PC-3 (cell line): ENCODE measurements at regions not wholly inside any gene's neighbourhood (a gene's known extent, or its start where the extent isn't known, plus 50 kb on each side); places are given as distances from the start of the nearest gene placed in this dataset.

Experiments
- ATAC-seq: fragments of 200-7000 bp; cut with Tn5 transposase; 2 replicates; pipeline ENCODE4 v1.9.1; 2020; ENCODE audit warnings: mild to moderate bottlenecking, moderate library complexity
- BruUV-seq: library from RNA; stranded (reverse); fragments of 400-500 nt; replicated peaks from 2 replicates; lab custom pipeline; 2021; lab: Mats Ljungman, UMichigan
- CTCF ChIA-PET: fragments of 300-600 bp; sonication (Branson Sonifier 250); formaldehyde crosslinking; loops from one replicate; lab custom pipeline; 2022; ENCODE audit warnings: antibody characterized with exemption; lab: Charles Lee
- POLR2A ChIA-PET: fragments of 300-600 bp; sonication (Branson Sonifier 250); formaldehyde crosslinking; loops from one replicate; lab custom pipeline; 2022; ENCODE audit warnings: antibody characterized with exemption; ENCODE audit not compliant: unreplicated experiment; lab: Charles Lee
- DNase-seq: peaks from one replicate; pipeline ENCODE4 v3.0.0-alpha.2; 2015
- H2AFZ ChIP-seq: fragments of 300-600 bp; sonication (generic); 2 replicates; pipeline ENCODE4 v1.6.0; 2016; ENCODE audit warnings: antibody characterized with exemption, low read length
- H3F3A ChIP-seq: fragments of 300-600 bp; sonication (generic); one replicate; pipeline ENCODE4 v1.6.0; 2017; ENCODE audit warnings: antibody characterized with exemption, low read length, control low read depth, mild to moderate bottlenecking; ENCODE audit not compliant: unreplicated experiment
- H3K27ac ChIP-seq: fragments of 300-600 bp; sonication (generic); 2 replicates; pipeline ENCODE4 v1.5.1; 2016; ENCODE audit warnings: mild to moderate bottlenecking, low read length
- H3K27me3 ChIP-seq: fragments of 300-600 bp; sonication (generic); 2 replicates; pipeline ENCODE4 v1.6.1; 2016; ENCODE audit warnings: low read length, mixed read lengths
- H3K36me3 ChIP-seq: fragments of 300-600 bp; sonication (generic); 2 replicates; pipeline ENCODE4 v1.6.1; 2016; ENCODE audit warnings: low read depth, mixed run types, low read length, mixed read lengths
- H3K4me1 ChIP-seq: fragments of 300-600 bp; sonication (generic); 2 replicates; pipeline ENCODE4 v1.5.1; 2016; ENCODE audit warnings: low read length; ENCODE audit not compliant: insufficient read depth
- H3K4me2 ChIP-seq: fragments of 300-600 bp; sonication (generic); 2 replicates; pipeline ENCODE4 v1.6.0; 2016; ENCODE audit warnings: low read length
- H3K4me3 ChIP-seq: fragments of 300-600 bp; sonication (generic); 2 replicates; pipeline ENCODE4 v1.5.1; 2016; ENCODE audit warnings: mild to moderate bottlenecking, low read length, mixed read lengths
- H3K79me2 ChIP-seq: fragments of 300-600 bp; sonication (generic); 2 replicates; pipeline ENCODE4 v1.6.1; 2017; ENCODE audit warnings: low read length, mixed read lengths
- H3K9ac ChIP-seq: fragments of 300-600 bp; sonication (generic); 2 replicates; pipeline ENCODE4 v1.6.0; 2016; ENCODE audit warnings: mild to moderate bottlenecking, low read length
- H3K9me2 ChIP-seq: fragments of 300-600 bp; sonication (generic); replicated peaks from 2 replicates; pipeline ENCODE4 v1.6.1; 2016; ENCODE audit warnings: mixed run types, low read length, mixed read lengths
- H3K9me3 ChIP-seq: fragments of 300-600 bp; sonication (generic); 2 replicates; pipeline ENCODE4 v1.6.1; 2016; ENCODE audit warnings: low read length, mixed read lengths
- H4K20me1 ChIP-seq: fragments of 300-600 bp; sonication (generic); 2 replicates; pipeline ENCODE4 v1.6.1; 2016; ENCODE audit warnings: low read length, mixed read lengths
- CTCF ChIP-seq: fragments of 300-600 bp; sonication (generic); conservative IDR thresholded peaks from 2 replicates; pipeline ENCODE4 v1.5.1; 2017; ENCODE audit warnings: antibody characterized with exemption, low read depth, mild to moderate bottlenecking, low read length
- EZH2 ChIP-seq: fragments of 300-600 bp; sonication (generic); IDR thresholded peaks from one replicate; pipeline ENCODE4 v1.6.1; 2017; ENCODE audit warnings: antibody characterized with exemption, mild to moderate bottlenecking, low read length; ENCODE audit not compliant: unreplicated experiment
- EZH2phosphoT487 ChIP-seq: fragments of 300-600 bp; sonication (generic); IDR thresholded peaks from 2 replicates; pipeline ENCODE4 v1.6.1; 2018; ENCODE audit warnings: mild to moderate bottlenecking, antibody characterized with exemption, low read length, borderline replicate concordance
- intact Hi-C: fragments of 100-400 bp; cut with micrococcal nuclease; formaldehyde crosslinking; loops from 2 replicates; pipeline ENCODE4 v1.9.0; 2023

GRCh38 chr6:14429396-14429795 lies 311.8 kb downstream of the CD83 start:
- no TSS peak for BruUV-seq

GRCh38 chr6:14430218-14430617 lies 312.6 kb downstream of the CD83 start:
- Histone ChIP-seq H3K4me1 (0 out of 2 replicates have a peak, but pooled peaks cover 8% of the 10 kb centered on the region), H3K9ac (no peak overlapping the region), H3K4me2 (no peak overlapping the region), H3K27me3 (no peaks in the 10 kb centered on the region), H4K20me1 (no peaks in the 10 kb centered on the region), H3F3A (no peaks in the 10 kb centered on the region), H2AFZ (no peak overlapping the region), H3K79me2 (no peaks in the 10 kb centered on the region), H3K4me3 (no peak overlapping the region), H3K9me2 (no peaks in the 10 kb centered on the region), H3K27ac (no peak overlapping the region), H3K9me3 (no peaks in the 10 kb centered on the region), H3K36me3 (no peaks in the 10 kb centered on the region)
- DNase-seq: no peak
- no TSS peak for BruUV-seq
- ATAC-seq: no peak
- TF ChIP-seq EZH2: no peak
- no peak for TF ChIP-seq CTCF
- TF ChIP-seq EZH2phosphoT487: no peak
- intact Hi-C loops: no loop called here
- ChIA-PET POLR2A (no interaction called here), CTCF (no interaction called here)

More at GRCh38 chr6:14429396-14429795, 311.8 kb downstream of the CD83 start:
- no peaks in the 10 kb centered on the region for H4K20me1 ChIP-seq
- H3K4me3 ChIP-seq: no peak overlapping the region
- H3K9me3 ChIP-seq: no peaks in the 10 kb centered on the region
- no peaks in the 10 kb centered on the region for H3K27me3 ChIP-seq
- CTCF ChIA-PET: no interaction called here
- no peaks in the 10 kb centered on the region for H3F3A ChIP-seq
- 0 out of 2 replicates have a peak, but pooled peaks cover 8% of the 10 kb centered on the region for H3K4me1 ChIP-seq
- ATAC-seq: no peak
- H3K27ac ChIP-seq: no peak overlapping the region
- H3K9ac ChIP-seq: no peak overlapping the region
- H3K4me2 ChIP-seq: no peak overlapping the region
- H2AFZ ChIP-seq: no peak overlapping the region
- no peaks in the 10 kb centered on the region for H3K9me2 ChIP-seq
- POLR2A ChIA-PET: no interaction called here
- no peak for TF ChIP-seq CTCF
- no peak for TF ChIP-seq EZH2phosphoT487
- TF ChIP-seq EZH2: no peak
- DNase-seq: no peak
- no peaks in the 10 kb centered on the region for H3K36me3 ChIP-seq
- H3K79me2 ChIP-seq: no peaks in the 10 kb centered on the region
- intact Hi-C loops: no loop called here

- H3K4me3 ChIP-seq: no peak overlapping the region
- TF ChIP-seq EZH2phosphoT487 (no peak), EZH2 (no peak), CTCF (no peak)
- ATAC-seq: no peak
These were observed 314.1 kb downstream of the CD83 start for GRCh38 chr6:14431385-14432330.

More at GRCh38 chr6:14431385-14432330, 314.1 kb downstream of the CD83 start:
- H3K27ac ChIP-seq: no peak overlapping the region
- no peaks in the 10 kb centered on the region for H3K79me2 ChIP-seq
- no peak for DNase-seq
- no peaks in the 10 kb centered on the region for H3K9me3 ChIP-seq
- no peaks in the 10 kb centered on the region for H4K20me1 ChIP-seq
- CTCF ChIA-PET: no interaction called here
- H3K9me2 ChIP-seq: no peaks in the 10 kb centered on the region
- 0 out of 2 replicates have a peak, but pooled peaks cover 8% of the 10 kb centered on the region for H3K4me1 ChIP-seq
- POLR2A ChIA-PET: no interaction called here
- intact Hi-C loops: no loop called here
- no peaks in the 10 kb centered on the region for H3K27me3 ChIP-seq
- no TSS peak for BruUV-seq
- H3K9ac ChIP-seq: no peak overlapping the region
- no peaks in the 10 kb centered on the region for H3K36me3 ChIP-seq
- H2AFZ ChIP-seq: no peak overlapping the region
- no peaks in the 10 kb centered on the region for H3F3A ChIP-seq
- no peak overlapping the region for H3K4me2 ChIP-seq
